NB4 (cell line): ENCODE measurements at regions not wholly inside any gene's neighbourhood (a gene's known extent, or its start where the extent isn't known, plus 50 kb on each side); places are given as distances from the start of the nearest gene placed in this dataset.

Source experiments
- DNase-seq: peaks from one replicate; pipeline ENCODE4 v3.0.0; 2010; ENCODE audit warnings: low read depth
- H3K4me3 ChIP-seq: one replicate; pipeline ENCODE4 v1.5.1; 2011; ENCODE audit warnings: mild to moderate bottlenecking, low read depth, low read length, moderate library complexity
- MYC ChIP-seq: IDR thresholded peaks from 2 replicates; pipeline ENCODE4 v1.6.1; 2011; ENCODE audit warnings: low read depth, low read length
- POLR2A ChIP-seq: IDR thresholded peaks from 2 replicates; pipeline ENCODE4 v1.6.1; 2011; ENCODE audit warnings: mild to moderate bottlenecking; ENCODE audit not compliant: insufficient read length; ENCODE audit errors: extremely low read depth
- TF ChIP-seq, protein P1 (sequence below): IDR thresholded peaks from 2 replicates; pipeline ENCODE4 v1.6.1; 2011; ENCODE audit warnings: low read depth, low read length
- TF ChIP-seq, protein P2 (sequence below): IDR thresholded peaks from one replicate; pipeline ENCODE4 v1.5.1; 2012; ENCODE audit warnings: low read depth, low read length

GRCh38 chr12:104895415-104895814 lies 62.7 kb downstream of the SLC41A2 start:
- H3K4me3 ChIP-seq = no peak overlapping the region
- no peak for TF ChIP-seq MYC
- TF ChIP-seq, protein P1, sequence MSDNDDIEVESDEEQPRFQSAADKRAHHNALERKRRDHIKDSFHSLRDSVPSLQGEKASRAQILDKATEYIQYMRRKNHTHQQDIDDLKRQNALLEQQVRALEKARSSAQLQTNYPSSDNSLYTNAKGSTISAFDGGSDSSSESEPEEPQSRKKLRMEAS = no peak
- TF ChIP-seq POLR2A = no peak
- DNase-seq = no peak

DNA sequence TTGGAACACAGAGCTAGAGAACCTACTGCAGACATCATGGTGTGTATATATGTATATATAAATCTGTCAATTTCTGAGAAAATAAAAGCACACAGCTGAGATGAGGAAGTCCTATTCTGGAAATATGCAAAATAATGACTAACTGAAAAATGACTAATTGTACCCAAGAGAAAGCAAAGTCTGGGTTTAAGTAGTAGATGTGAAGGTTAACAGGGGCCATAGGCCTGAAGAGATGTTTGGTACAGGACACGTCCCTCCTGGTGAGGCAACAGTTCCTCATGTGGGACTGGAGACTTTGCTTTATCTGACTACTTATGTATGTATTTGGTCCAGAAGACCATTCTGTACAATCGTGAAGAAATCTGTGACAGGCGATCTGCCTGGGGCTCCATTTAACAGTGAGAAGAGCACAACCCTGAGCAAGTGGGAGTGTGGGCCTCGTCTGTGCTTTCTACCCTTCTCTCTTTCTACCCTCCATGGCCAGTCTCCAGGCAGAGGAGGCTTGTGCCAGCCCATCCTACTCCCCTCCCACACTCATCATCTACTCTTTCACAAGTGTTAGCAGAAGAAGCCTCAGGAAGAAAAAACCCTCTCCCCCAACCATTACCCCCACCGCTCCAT lies 67.5 kb downstream of the SLC41A2 start:
- TF ChIP-seq, protein P1 = no peak
- TF ChIP-seq POLR2A = no peak
- TF ChIP-seq MYC = no peak
- TF ChIP-seq, protein P2, sequence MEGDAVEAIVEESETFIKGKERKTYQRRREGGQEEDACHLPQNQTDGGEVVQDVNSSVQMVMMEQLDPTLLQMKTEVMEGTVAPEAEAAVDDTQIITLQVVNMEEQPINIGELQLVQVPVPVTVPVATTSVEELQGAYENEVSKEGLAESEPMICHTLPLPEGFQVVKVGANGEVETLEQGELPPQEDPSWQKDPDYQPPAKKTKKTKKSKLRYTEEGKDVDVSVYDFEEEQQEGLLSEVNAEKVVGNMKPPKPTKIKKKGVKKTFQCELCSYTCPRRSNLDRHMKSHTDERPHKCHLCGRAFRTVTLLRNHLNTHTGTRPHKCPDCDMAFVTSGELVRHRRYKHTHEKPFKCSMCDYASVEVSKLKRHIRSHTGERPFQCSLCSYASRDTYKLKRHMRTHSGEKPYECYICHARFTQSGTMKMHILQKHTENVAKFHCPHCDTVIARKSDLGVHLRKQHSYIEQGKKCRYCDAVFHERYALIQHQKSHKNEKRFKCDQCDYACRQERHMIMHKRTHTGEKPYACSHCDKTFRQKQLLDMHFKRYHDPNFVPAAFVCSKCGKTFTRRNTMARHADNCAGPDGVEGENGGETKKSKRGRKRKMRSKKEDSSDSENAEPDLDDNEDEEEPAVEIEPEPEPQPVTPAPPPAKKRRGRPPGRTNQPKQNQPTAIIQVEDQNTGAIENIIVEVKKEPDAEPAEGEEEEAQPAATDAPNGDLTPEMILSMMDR = no peak
- H3K4me3 ChIP-seq = no peak overlapping the region
- DNase-seq = peak; percentile 14

DNA sequence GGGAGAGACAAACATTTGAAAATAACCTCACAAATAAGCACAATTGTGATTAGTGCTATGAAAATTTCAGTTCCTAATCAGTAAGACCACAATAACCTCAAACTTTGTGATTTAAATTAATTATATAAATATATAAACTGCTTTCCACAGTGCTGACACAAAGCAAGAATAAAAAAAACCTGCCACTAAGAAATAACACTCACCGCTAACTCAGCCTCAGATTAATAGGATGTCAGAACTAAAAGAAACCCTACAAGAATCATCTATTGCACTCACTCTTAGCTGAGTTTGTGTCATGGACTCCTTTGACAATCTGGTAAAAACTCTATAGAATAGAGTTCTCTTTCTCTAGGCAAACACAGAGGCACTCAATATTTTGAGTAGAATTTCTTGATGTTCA lies 68.4 kb downstream of the SLC41A2 start:
- no peak for TF ChIP-seq MYC
- TF ChIP-seq, protein P2 = no peak
- no peak for TF ChIP-seq POLR2A
- TF ChIP-seq, protein P1 = no peak
- no peak overlapping the region for H3K4me3 ChIP-seq
- DNase-seq = no peak

GRCh38 chr12:104888892-104889291 lies 69.2 kb downstream of the SLC41A2 start:
- no peak for DNase-seq
- no peak overlapping the region for H3K4me3 ChIP-seq
- TF ChIP-seq, protein P1 = no peak
- no peak for TF ChIP-seq MYC
- TF ChIP-seq POLR2A = no peak
- TF ChIP-seq, protein P2 = no peak

- no peak for TF ChIP-seq POLR2A
- TF ChIP-seq, protein P1 = no peak
- no peak for TF ChIP-seq MYC
- TF ChIP-seq, protein P2 = no peak
- no peak for DNase-seq
- H3K4me3 ChIP-seq = no peak overlapping the region
These were observed 69.6 kb downstream of the SLC41A2 start for GRCh38 chr12:104888481-104888880.

- no peak overlapping the region for H3K4me3 ChIP-seq
- DNase-seq = no peak
- TF ChIP-seq MYC (no peak), POLR2A (no peak)
- TF ChIP-seq, protein P1 = no peak
- TF ChIP-seq, protein P2 = no peak
These were observed 70.6 kb downstream of the SLC41A2 start for GRCh38 chr12:104887452-104887851.
